WTC11 (cell line): ENCODE measurements at regions not wholly inside any gene's neighbourhood (a gene's known extent, or its start where the extent isn't known, plus 50 kb on each side); places are given as distances from the start of the nearest gene placed in this dataset.

Experiments
- ATAC-seq: fragments of 200-7000 bp; cut with Tn5 transposase; 2 replicates; pipeline ENCODE4 v1.10.0; 2021; ENCODE audit warnings: mild to moderate bottlenecking, moderate library complexity
- CTCF ChIA-PET: fragments of 300-600 bp; sonication (Branson Sonifier 250); formaldehyde crosslinking; loops from one replicate; lab custom pipeline; 2021; ENCODE audit warnings: antibody characterized with exemption; lab: Charles Lee
- POLR2A ChIA-PET: fragments of 350-600 bp; sonication (Branson Sonifier 250); formaldehyde crosslinking; loops from one replicate; lab custom pipeline; 2021; ENCODE audit warnings: antibody characterized with exemption; lab: Charles Lee
- DNase-seq: peaks from one replicate; pipeline ENCODE4 v3.0.0; 2021; ENCODE audit warnings: low spot score
- H3K27ac Mint-ChIP-seq: 2 replicates; pipeline ENCODE4 v1.8.0; 2021; ENCODE audit warnings: mixed read lengths
- H3K27me3 Mint-ChIP-seq: 2 replicates; pipeline ENCODE4 v1.8.0; 2021; ENCODE audit warnings: low read depth, mild to moderate bottlenecking, moderate library complexity, mixed read lengths
- H3K36me3 Mint-ChIP-seq: 2 replicates; pipeline ENCODE4 v1.8.0; 2021; ENCODE audit warnings: mixed read lengths
- H3K4me1 Mint-ChIP-seq: 2 replicates; pipeline ENCODE4 v1.8.0; 2022; ENCODE audit warnings: mixed read lengths
- H3K4me3 Mint-ChIP-seq: 2 replicates; pipeline ENCODE4 v1.8.0; 2021; ENCODE audit warnings: mild to moderate bottlenecking, moderate library complexity, mixed read lengths
- H3K9me3 Mint-ChIP-seq: 2 replicates; pipeline ENCODE4 v1.8.0; 2021; ENCODE audit warnings: mixed read lengths
- CDX4 ChIP-seq: fragments of 250-450 bp; sonication (Bioruptor Pico); IDR thresholded peaks from 2 replicates; pipeline ENCODE4 v1.9.0; 2021; ENCODE audit warnings: moderate library complexity, mild to moderate bottlenecking, inconsistent platforms, borderline replicate concordance
- E2F4 ChIP-seq: sonication (generic); formaldehyde crosslinking; IDR thresholded peaks from 2 replicates; pipeline ENCODE4 v1.8.1; 2022; ENCODE audit warnings: low read depth, mild to moderate bottlenecking, moderate library complexity, missing genetic modification reagents, borderline replicate concordance
- EMX1 ChIP-seq: fragments of 250-450 bp; sonication (Bioruptor Pico); IDR thresholded peaks from 2 replicates; pipeline ENCODE4 v1.8.0; 2021; ENCODE audit warnings: mild to moderate bottlenecking
- ETV6 ChIP-seq: sonication (generic); formaldehyde crosslinking; IDR thresholded peaks from 2 replicates; pipeline ENCODE4 v1.8.1; 2022; ENCODE audit warnings: mild to moderate bottlenecking, missing genetic modification reagents
- FOXJ3 ChIP-seq: sonication (generic); formaldehyde crosslinking; IDR thresholded peaks from 2 replicates; pipeline ENCODE4 v1.9.0; 2021; ENCODE audit warnings: missing genetic modification reagents, mild to moderate bottlenecking, borderline replicate concordance
- FOXP4 ChIP-seq: sonication (generic); formaldehyde crosslinking; IDR thresholded peaks from 2 replicates; pipeline ENCODE4 v1.8.0; 2022; ENCODE audit warnings: mild to moderate bottlenecking, missing genetic modification reagents
- HMGA2 ChIP-seq: fragments of 250-450 bp; sonication (Bioruptor Pico); IDR thresholded peaks from 2 replicates; pipeline ENCODE4 v1.4.0; 2021; ENCODE audit warnings: mild to moderate bottlenecking, moderate library complexity
- KAT7 ChIP-seq: sonication (generic); formaldehyde crosslinking; IDR thresholded peaks from 2 replicates; pipeline ENCODE4 v1.8.1; 2023; ENCODE audit warnings: missing genetic modification reagents, mild to moderate bottlenecking, borderline replicate concordance
- MAX ChIP-seq: sonication (generic); formaldehyde crosslinking; IDR thresholded peaks from 2 replicates; pipeline ENCODE4 v1.8.0; 2022; ENCODE audit warnings: mild to moderate bottlenecking, missing genetic modification reagents
- NFYB ChIP-seq: sonication (generic); formaldehyde crosslinking; conservative IDR thresholded peaks from 2 replicates; pipeline ENCODE4 v1.8.0; 2022; ENCODE audit warnings: low read depth, missing genetic modification reagents
- NR2C2 ChIP-seq: sonication (generic); formaldehyde crosslinking; IDR thresholded peaks from 2 replicates; pipeline ENCODE4 v1.8.0; 2022; ENCODE audit warnings: mild to moderate bottlenecking, missing genetic modification reagents
- PREB ChIP-seq: sonication (generic); formaldehyde crosslinking; IDR thresholded peaks from 2 replicates; pipeline ENCODE4 v1.8.1; 2022; ENCODE audit warnings: mild to moderate bottlenecking, missing genetic modification reagents, moderate library complexity, borderline replicate concordance
- RORB ChIP-seq: fragments of 250-450 bp; sonication (Bioruptor Pico); IDR thresholded peaks from 2 replicates; pipeline ENCODE4 v1.9.0; 2021; ENCODE audit warnings: mild to moderate bottlenecking
- STAT6 ChIP-seq: sonication (generic); formaldehyde crosslinking; conservative IDR thresholded peaks from 2 replicates; pipeline ENCODE4 v1.8.1; 2023; ENCODE audit warnings: mild to moderate bottlenecking, low read depth, missing genetic modification reagents, moderate library complexity
- TCF7 ChIP-seq: sonication (generic); formaldehyde crosslinking; IDR thresholded peaks from 2 replicates; pipeline ENCODE4 v1.8.0; 2022; ENCODE audit warnings: mild to moderate bottlenecking, low read depth, missing genetic modification reagents, moderate library complexity
- TP53 ChIP-seq: sonication (generic); formaldehyde crosslinking; IDR thresholded peaks from 2 replicates; pipeline ENCODE4 v1.8.1; 2023; ENCODE audit warnings: mild to moderate bottlenecking, missing genetic modification reagents
- USF1 ChIP-seq: sonication (generic); formaldehyde crosslinking; IDR thresholded peaks from 2 replicates; pipeline ENCODE4 v1.8.0; 2022; ENCODE audit warnings: mild to moderate bottlenecking, missing genetic modification reagents
- ZMAT4 ChIP-seq: fragments of 250-450 bp; sonication (Bioruptor Pico); IDR thresholded peaks from 2 replicates; pipeline ENCODE4 v1.9.0; 2021; ENCODE audit warnings: mild to moderate bottlenecking
- ZNF263 ChIP-seq: sonication (generic); formaldehyde crosslinking; IDR thresholded peaks from 2 replicates; pipeline ENCODE4 v1.8.1; 2022; ENCODE audit warnings: low read depth, mild to moderate bottlenecking, moderate library complexity, missing genetic modification reagents
- ZNF281 ChIP-seq: sonication (generic); formaldehyde crosslinking; IDR thresholded peaks from 2 replicates; pipeline ENCODE4 v1.8.0; 2023; ENCODE audit warnings: mild to moderate bottlenecking, missing genetic modification reagents
- ZNF416 ChIP-seq: fragments of 250-450 bp; sonication (Bioruptor Pico); IDR thresholded peaks from 2 replicates; pipeline ENCODE4 v1.9.0; 2021; ENCODE audit warnings: mild to moderate bottlenecking, inconsistent platforms
- ZNF425 ChIP-seq: fragments of 250-450 bp; sonication (Bioruptor Pico); conservative IDR thresholded peaks from 2 replicates; pipeline ENCODE4 v1.9.0; 2021; ENCODE audit warnings: mild to moderate bottlenecking
- ZNF671 ChIP-seq: fragments of 250-450 bp; sonication (Bioruptor Pico); IDR thresholded peaks from 2 replicates; pipeline ENCODE4 v1.8.0; 2021; ENCODE audit warnings: mild to moderate bottlenecking

- POLR2A ChIA-PET, result no interaction called here
- Mint-ChIP-seq H3K4me1 (peaks cover 7% of the 10 kb centered on the region), H3K4me3 (no peak overlapping the region), H3K36me3 (peaks cover 35% of the 10 kb centered on the region), H3K27me3 (peaks cover 13% of the 10 kb centered on the region), H3K27ac (no peak overlapping the region), H3K9me3 (peaks cover 46% of the 10 kb centered on the region)
- ATAC-seq (peak; percentile 66; the same call in 1 of the 2 replicates), DNase-seq (peak; percentile 34)
- no peak for TF ChIP-seq TCF7
- no peak for TF ChIP-seq TP53
- no peak for TF ChIP-seq FOXJ3
- TF ChIP-seq ZNF671 (CRISPR knock-in tag), result no peak
- TF ChIP-seq USF1 (CRISPR knock-in tag), result no peak
- no peak for TF ChIP-seq NR2C2 (CRISPR knock-in tag)
- TF ChIP-seq NFYB (CRISPR knock-in tag), result no peak
- no peak for TF ChIP-seq ZNF425
- TF ChIP-seq HMGA2, result no peak
- no peak for TF ChIP-seq ZMAT4 (CRISPR knock-in tag)
- TF ChIP-seq E2F4 (CRISPR knock-in tag), result no peak
- TF ChIP-seq KAT7 (CRISPR knock-in tag), result no peak
- no peak for TF ChIP-seq ETV6 (CRISPR knock-in tag)
- CTCF ChIA-PET, result no interaction called here
These were observed 531.5 kb upstream of the SALL3 start for GRCh38 chr18:78448106-78448505.

GRCh38 chr18:78448591-78448990 is 531.0 kb upstream of the SALL3 start:
- no peak for ATAC-seq
- peaks cover 38% of the 10 kb centered on the region for H3K36me3 Mint-ChIP-seq
- POLR2A ChIA-PET, result no interaction called here
- no peak for DNase-seq
- H3K4me3 Mint-ChIP-seq, result no peak overlapping the region
- peaks cover 42% of the 10 kb centered on the region for H3K9me3 Mint-ChIP-seq
- H3K4me1 Mint-ChIP-seq, result peaks cover 7% of the 10 kb centered on the region
- peaks cover 13% of the 10 kb centered on the region for H3K27me3 Mint-ChIP-seq
- no peak overlapping the region for H3K27ac Mint-ChIP-seq
- CTCF ChIA-PET, result no interaction called here
- TF ChIP-seq ZNF281 (CRISPR knock-in tag) (no peak), CDX4 (CRISPR knock-in tag) (no peak), FOXP4 (CRISPR knock-in tag) (no peak), PREB (CRISPR knock-in tag) (no peak), ZNF263 (CRISPR knock-in tag) (no peak), RORB (no peak), STAT6 (CRISPR knock-in tag) (no peak), MAX (CRISPR knock-in tag) (no peak), EMX1 (CRISPR knock-in tag) (no peak), ZNF416 (no peak)
